GM23338 (cell line): ENCODE measurements at regions not wholly inside any gene's neighbourhood (a gene's known extent, or its start where the extent isn't known, plus 50 kb on each side); places are given as distances from the start of the nearest gene placed in this dataset.

Experiments
- ATAC-seq: fragments of 200-7000 bp; cut with Tn5 transposase; 3 replicates; pipeline ENCODE4 v1.9.1; 2020
- DNase-seq: peaks from one replicate; pipeline ENCODE4 v3.0.0-alpha.2; 2015; ENCODE audit warnings: low spot score
- H2AFZ ChIP-seq: fragments of 200-600 bp; sonication (generic); 2 replicates; pipeline ENCODE4 v1.8.0; 2016; ENCODE audit warnings: antibody characterized with exemption, mild to moderate bottlenecking, moderate library complexity
- H3F3A ChIP-seq: fragments of 200-600 bp; sonication (generic); replicated peaks from 2 replicates; pipeline ENCODE4 v1.8.0; 2017; ENCODE audit warnings: antibody characterized with exemption, mixed run types, low read depth
- H3K27ac ChIP-seq: fragments of 200-600 bp; sonication (generic); 2 replicates; pipeline ENCODE4 v1.6.1; 2016; ENCODE audit warnings: low read depth
- H3K27me3 ChIP-seq: fragments of 200-600 bp; sonication (generic); 2 replicates; pipeline ENCODE4 v1.8.0; 2016; ENCODE audit warnings: mild to moderate bottlenecking, mixed run types, moderate library complexity; ENCODE audit not compliant: insufficient read depth
- H3K36me3 ChIP-seq: fragments of 200-600 bp; sonication (generic); 2 replicates; pipeline ENCODE4 v1.8.0; 2016; ENCODE audit warnings: mild to moderate bottlenecking; ENCODE audit not compliant: insufficient read depth
- H3K4me1 ChIP-seq: fragments of 200-600 bp; sonication (generic); 2 replicates; pipeline ENCODE4 v1.8.0; 2016; ENCODE audit warnings: mild to moderate bottlenecking, moderate library complexity; ENCODE audit not compliant: insufficient read depth
- H3K4me2 ChIP-seq: fragments of 200-600 bp; sonication (generic); 2 replicates; pipeline ENCODE4 v1.7.1; 2017; ENCODE audit warnings: mixed run types
- H3K4me3 ChIP-seq: fragments of 200-600 bp; sonication (generic); 2 replicates; pipeline ENCODE4 v1.6.1; 2016; ENCODE audit warnings: mixed run types
- H3K79me2 ChIP-seq: fragments of 200-600 bp; sonication (generic); replicated peaks from 2 replicates; pipeline ENCODE4 v1.8.0; 2017; ENCODE audit warnings: mild to moderate bottlenecking; ENCODE audit not compliant: insufficient read depth
- H3K9me2 ChIP-seq: fragments of 200-600 bp; sonication (generic); 2 replicates; pipeline ENCODE4 v1.8.0; 2017; ENCODE audit not compliant: insufficient read depth
- H4K20me1 ChIP-seq: fragments of 200-600 bp; sonication (generic); replicated peaks from 2 replicates; pipeline ENCODE4 v1.8.0; 2017; ENCODE audit warnings: mild to moderate bottlenecking; ENCODE audit not compliant: insufficient read depth
- H3K27ac Mint-ChIP-seq: 2 replicates; pipeline ENCODE4 v1.8.0; 2020; ENCODE audit warnings: inconsistent platforms, mild to moderate bottlenecking, moderate library complexity, mixed read lengths
- H3K27me3 Mint-ChIP-seq: 3 replicates; pipeline ENCODE4 v1.8.0; 2022; ENCODE audit warnings: low read depth, mild to moderate bottlenecking, moderate library complexity, mixed read lengths, inconsistent platforms; ENCODE audit not compliant: insufficient read depth, poor library complexity
- H3K36me3 Mint-ChIP-seq: 3 replicates; pipeline ENCODE4 v1.8.0; 2021; ENCODE audit warnings: low read depth, mild to moderate bottlenecking, inconsistent platforms, moderate library complexity, mixed read lengths
- H3K4me1 Mint-ChIP-seq: 3 replicates; pipeline ENCODE4 v1.8.0; 2020; ENCODE audit warnings: mild to moderate bottlenecking, inconsistent platforms, mixed read lengths
- H3K4me3 Mint-ChIP-seq: 3 replicates; pipeline ENCODE4 v1.8.0; 2021; ENCODE audit warnings: moderate library complexity, mild to moderate bottlenecking, inconsistent platforms, mixed read lengths
- H3K9me3 Mint-ChIP-seq: 3 replicates; pipeline ENCODE4 v1.8.0; 2020; ENCODE audit warnings: moderate library complexity, mild to moderate bottlenecking, inconsistent platforms, mixed read lengths
- CREB1 ChIP-seq: fragments of 250-450 bp; sonication (Bioruptor Pico); IDR thresholded peaks from 2 replicates; pipeline ENCODE4 v1.5.0; 2020; ENCODE audit warnings: low read depth, mild to moderate bottlenecking, moderate library complexity
- ETS1 ChIP-seq: IDR thresholded peaks from 2 replicates; pipeline ENCODE4 v1.6.1; 2016; ENCODE audit warnings: antibody characterized with exemption
- EZH2 ChIP-seq: fragments of 200-600 bp; sonication (generic); IDR thresholded peaks from one replicate; pipeline ENCODE4 v1.8.0; 2017; ENCODE audit warnings: antibody characterized with exemption, mild to moderate bottlenecking, low read depth; ENCODE audit not compliant: unreplicated experiment
- EZH2phosphoT487 ChIP-seq: fragments of 200-600 bp; sonication (generic); IDR thresholded peaks from one replicate; pipeline ENCODE4 v1.8.1; 2018; ENCODE audit warnings: antibody characterized with exemption; ENCODE audit not compliant: unreplicated experiment
- JUNB ChIP-seq: IDR thresholded peaks from one replicate; pipeline ENCODE4 v1.6.1; 2016; ENCODE audit warnings: antibody characterized with exemption; ENCODE audit not compliant: unreplicated experiment
- NANOG ChIP-seq: IDR thresholded peaks from 2 replicates; pipeline ENCODE4 v1.6.1; 2016; ENCODE audit warnings: antibody characterized with exemption, borderline replicate concordance
- POLR2AphosphoS5 ChIP-seq: IDR thresholded peaks from 2 replicates; pipeline ENCODE4 v1.6.1; 2016; ENCODE audit warnings: antibody characterized with exemption, low read depth
- REST ChIP-seq: IDR thresholded peaks from one replicate; pipeline ENCODE4 v1.6.1; 2018; ENCODE audit warnings: antibody characterized with exemption; ENCODE audit not compliant: unreplicated experiment
- STAT1 ChIP-seq: IDR thresholded peaks from one replicate; pipeline ENCODE4 v1.6.1; 2016; ENCODE audit warnings: antibody characterized with exemption; ENCODE audit not compliant: unreplicated experiment
- ZNF114 ChIP-seq: fragments of 250-450 bp; sonication (Bioruptor Pico); IDR thresholded peaks from 2 replicates; pipeline ENCODE4 v1.5.0; 2020; ENCODE audit warnings: mild to moderate bottlenecking, moderate library complexity
- ZNF331 ChIP-seq: fragments of 250-450 bp; sonication (Bioruptor Pico); IDR thresholded peaks from 2 replicates; pipeline ENCODE4 v1.5.0; 2020; ENCODE audit warnings: low read depth, mild to moderate bottlenecking, moderate library complexity
- ZNF462 ChIP-seq: fragments of 250-450 bp; sonication (Bioruptor Pico); IDR thresholded peaks from 2 replicates; pipeline ENCODE4 v1.5.0; 2020; ENCODE audit warnings: mild to moderate bottlenecking, moderate library complexity
- TF ChIP-seq, protein P1 (sequence below), 2 experiments: fragments of 200-600 bp in 1 of 2; sonication (generic) in 1 of 2; conservative IDR thresholded peaks; 2 replicates each; pipeline versions ENCODE4 v1.5.1 to v1.6.1; 2016 to 2017; ENCODE audit warnings: antibody characterized with exemption in 2 of 2, low read depth in 2 of 2, mild to moderate bottlenecking in 2 of 2, moderate library complexity in 1 of 2

GRCh38 chr6:169145991-169146501 is 107.6 kb downstream of the THBS2 start:
- TF ChIP-seq POLR2AphosphoS5: no peak
- no peak for TF ChIP-seq ZNF331
- TF ChIP-seq NANOG: no peak
- TF ChIP-seq, protein P1, sequence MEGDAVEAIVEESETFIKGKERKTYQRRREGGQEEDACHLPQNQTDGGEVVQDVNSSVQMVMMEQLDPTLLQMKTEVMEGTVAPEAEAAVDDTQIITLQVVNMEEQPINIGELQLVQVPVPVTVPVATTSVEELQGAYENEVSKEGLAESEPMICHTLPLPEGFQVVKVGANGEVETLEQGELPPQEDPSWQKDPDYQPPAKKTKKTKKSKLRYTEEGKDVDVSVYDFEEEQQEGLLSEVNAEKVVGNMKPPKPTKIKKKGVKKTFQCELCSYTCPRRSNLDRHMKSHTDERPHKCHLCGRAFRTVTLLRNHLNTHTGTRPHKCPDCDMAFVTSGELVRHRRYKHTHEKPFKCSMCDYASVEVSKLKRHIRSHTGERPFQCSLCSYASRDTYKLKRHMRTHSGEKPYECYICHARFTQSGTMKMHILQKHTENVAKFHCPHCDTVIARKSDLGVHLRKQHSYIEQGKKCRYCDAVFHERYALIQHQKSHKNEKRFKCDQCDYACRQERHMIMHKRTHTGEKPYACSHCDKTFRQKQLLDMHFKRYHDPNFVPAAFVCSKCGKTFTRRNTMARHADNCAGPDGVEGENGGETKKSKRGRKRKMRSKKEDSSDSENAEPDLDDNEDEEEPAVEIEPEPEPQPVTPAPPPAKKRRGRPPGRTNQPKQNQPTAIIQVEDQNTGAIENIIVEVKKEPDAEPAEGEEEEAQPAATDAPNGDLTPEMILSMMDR (conservative IDR thresholded peaks at IDR 0.05; ENCODE audit: low read depth in 2 of 2): no peak
- TF ChIP-seq EZH2phosphoT487: no peak
- no peak for TF ChIP-seq JUNB
- no peak for TF ChIP-seq EZH2
- TF ChIP-seq ZNF462 (CRISPR knock-in tag): no peak
- no peak for TF ChIP-seq ETS1
- TF ChIP-seq STAT1: no peak
- TF ChIP-seq CREB1: no peak
- TF ChIP-seq REST: no peak
- no peak for TF ChIP-seq ZNF114 (CRISPR knock-in tag)
- Histone ChIP-seq H3K79me2 (no peaks in the 10 kb centered on the region), H3K4me2 (no peak overlapping the region), H3K4me1 (no peaks in the 10 kb centered on the region), H3K9me2 (0 out of 2 replicates have a peak, but pooled peaks cover 4% of the 10 kb centered on the region), H3K27ac (no peak overlapping the region), H2AFZ (no peak overlapping the region), H3F3A (no peaks in the 10 kb centered on the region), H4K20me1 (no peaks in the 10 kb centered on the region), H3K36me3 (no peaks in the 10 kb centered on the region), H3K4me3 (no peak overlapping the region), H3K27me3 (no peaks in the 10 kb centered on the region)
- H3K36me3 Mint-ChIP-seq: peaks cover 13% of the 10 kb centered on the region
- no peak overlapping the region for H3K4me3 Mint-ChIP-seq
- no peak for DNase-seq
- H3K4me1 Mint-ChIP-seq: no peaks in the 10 kb centered on the region
- no peaks in the 10 kb centered on the region for H3K27me3 Mint-ChIP-seq
- no peak overlapping the region for H3K27ac Mint-ChIP-seq
- H3K9me3 Mint-ChIP-seq: peaks cover 37% of the 10 kb centered on the region
- ATAC-seq: no peak
